ENCODE measurements at regions not wholly inside any gene's neighbourhood (a gene's known extent, or its start where the extent isn't known, plus 50 kb on each side); places are given as distances from the start of the nearest gene placed in this dataset.

DNA sequence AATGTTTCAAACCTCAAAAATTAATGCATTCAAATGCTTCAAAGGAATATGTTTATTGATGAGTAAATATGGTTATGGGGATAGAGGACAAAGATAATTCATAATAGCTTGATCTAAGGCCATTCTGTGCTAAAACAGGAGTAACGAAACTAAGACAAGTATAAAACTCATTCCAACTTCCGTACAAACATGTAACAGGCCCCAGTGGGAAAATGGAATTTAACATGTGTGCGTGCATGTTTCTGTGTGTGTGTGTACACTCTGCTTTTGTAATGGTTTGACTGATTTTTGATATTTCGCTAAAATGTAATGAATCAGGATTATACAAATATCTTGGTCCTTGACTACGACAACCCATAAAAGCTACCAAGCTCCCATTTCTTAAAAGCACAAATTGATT lies 91.0 kb downstream of the KLF12 start:
- no peak for DNase-seq (ENCODE audit: low spot score)

DNA sequence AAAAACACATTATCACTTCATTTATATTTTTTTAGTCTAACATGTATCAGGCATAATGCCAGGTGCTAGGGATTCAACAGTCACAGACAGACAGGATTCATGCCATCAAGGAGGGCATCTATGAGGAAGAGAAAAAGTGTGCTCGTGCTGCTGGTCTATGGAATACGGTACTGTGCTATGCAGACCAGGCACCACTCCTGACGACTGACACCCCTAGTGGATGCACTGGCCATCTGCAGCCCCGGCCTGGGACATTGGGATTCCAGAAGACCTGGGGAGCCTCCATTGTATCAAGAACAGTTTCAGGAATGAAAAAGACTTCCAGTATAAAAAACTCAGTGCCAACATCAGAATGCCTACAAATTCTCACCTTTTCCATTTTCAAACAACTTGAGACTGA lies 94.0 kb downstream of the KLF12 start:
- DNase-seq (ENCODE audit: low spot score) = peak; percentile 78

DNA sequence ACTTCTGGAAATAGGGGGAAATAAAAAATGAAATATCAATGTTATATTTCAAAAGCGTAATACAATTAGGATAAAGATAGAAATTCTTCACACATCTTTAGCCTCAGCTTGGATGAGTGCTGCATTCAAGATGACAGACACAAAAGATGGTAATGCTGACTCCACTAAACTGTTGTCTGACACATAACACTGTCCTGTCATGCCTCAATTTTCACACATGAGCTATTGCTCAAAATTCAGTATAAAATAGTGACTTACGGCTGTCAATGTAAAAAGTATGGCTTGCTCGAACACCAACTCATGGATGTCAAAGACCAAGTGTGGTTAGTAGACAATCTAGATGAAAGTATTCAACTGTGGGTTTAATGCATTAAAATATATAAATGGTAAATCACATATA lies 94.5 kb downstream of the KLF12 start:
- DNase-seq (ENCODE audit: low spot score) = no peak

DNA sequence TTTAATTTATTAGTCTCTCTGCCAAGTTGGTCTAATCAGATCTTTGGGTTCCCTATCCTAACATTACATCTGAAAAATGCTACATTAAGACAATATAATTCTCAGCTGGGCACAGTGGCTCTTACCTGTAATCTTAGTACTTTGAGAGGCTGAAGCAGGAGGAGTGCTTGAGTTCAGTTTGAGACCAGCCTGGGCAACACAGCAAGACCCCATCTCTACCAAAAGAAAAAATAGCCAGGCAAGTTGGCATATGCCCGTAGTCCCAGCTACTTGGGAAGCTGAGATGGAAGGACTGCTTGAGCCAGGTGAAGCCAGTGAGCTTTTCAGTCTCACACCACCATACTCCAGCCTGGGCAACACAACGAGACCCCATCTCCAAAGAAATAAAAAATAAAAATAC lies 95.0 kb downstream of the KLF12 start:
- no peak for DNase-seq (ENCODE audit: low spot score)

DNA sequence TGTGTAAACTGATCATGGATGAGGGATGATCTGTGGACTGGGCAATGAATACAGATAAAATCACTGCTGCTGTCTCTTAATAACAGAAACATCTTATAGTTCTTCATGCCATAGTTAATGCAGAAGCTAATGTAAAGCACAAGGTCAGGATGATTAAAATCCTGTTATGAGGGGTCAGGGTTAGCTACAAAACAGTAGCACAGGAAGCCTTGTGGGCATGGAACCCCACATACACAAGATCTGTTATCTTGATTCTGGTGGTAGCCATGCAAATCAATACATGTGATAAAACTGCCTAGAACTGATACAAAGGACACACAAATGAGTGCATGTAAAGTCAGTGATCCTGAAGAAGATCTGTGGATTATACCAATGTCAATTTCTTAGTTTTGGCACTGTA lies 96.4 kb downstream of the KLF12 start:
- no peak for DNase-seq (ENCODE audit: low spot score)

DNA sequence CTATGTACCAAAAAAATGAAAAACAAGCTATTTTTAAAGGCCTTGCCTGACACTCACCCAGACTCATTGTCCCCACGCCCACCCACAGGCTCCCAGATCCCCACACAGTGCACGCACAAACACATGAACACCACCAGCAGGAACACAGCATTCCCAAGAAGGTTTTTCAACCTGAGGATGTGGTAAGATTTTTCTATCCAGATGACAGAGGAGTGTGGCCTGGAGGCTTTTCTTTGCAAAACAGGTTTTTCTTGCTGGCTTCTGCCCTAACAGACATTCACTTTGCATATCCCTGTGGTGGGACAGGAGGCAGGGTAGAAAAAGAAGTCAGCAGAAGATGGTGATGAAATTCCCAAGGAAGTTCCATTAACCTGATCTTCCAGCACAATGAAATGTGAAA lies 97.8 kb downstream of the KLF12 start:
- no peak for DNase-seq (ENCODE audit: low spot score)

DNA sequence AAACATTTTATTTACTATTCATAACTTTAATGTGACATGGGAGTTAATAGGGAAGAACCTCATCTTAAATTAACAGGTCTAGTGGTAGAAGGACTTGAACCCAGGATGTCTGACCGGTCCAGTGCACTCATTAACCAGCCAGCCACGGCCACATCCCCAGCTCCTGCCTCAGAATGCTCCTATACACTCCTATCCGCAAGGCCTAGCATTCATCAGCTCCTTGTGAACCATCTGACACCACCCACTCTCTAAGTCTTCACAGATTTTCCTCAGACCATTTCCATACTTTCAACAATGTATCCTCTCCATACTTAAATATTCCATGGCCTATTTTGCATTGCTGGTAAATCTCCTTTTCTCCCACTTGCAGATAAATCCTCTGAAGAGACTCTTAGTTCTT lies 98.3 kb downstream of the KLF12 start:
- DNase-seq (ENCODE audit: low spot score) = no peak

DNA sequence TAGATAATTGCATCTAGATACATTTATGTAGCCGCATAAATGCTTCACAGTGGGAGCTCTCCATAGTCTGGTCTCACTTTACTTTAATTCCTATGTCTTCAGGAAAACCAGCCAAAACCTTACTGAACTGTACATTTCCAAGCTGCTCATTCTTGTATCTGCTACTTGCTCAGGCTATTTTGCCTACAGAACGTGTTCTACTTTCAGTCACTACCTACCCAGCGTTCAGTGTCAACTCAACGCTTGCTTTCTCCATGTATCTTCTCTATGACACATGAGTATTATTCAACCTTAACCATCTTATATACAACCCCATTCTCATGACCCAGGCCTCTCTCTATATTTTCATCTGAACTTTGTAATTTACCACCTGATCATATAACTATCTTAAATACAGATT lies 101.9 kb downstream of the KLF12 start:
- DNase-seq (ENCODE audit: low spot score) = no peak

DNA sequence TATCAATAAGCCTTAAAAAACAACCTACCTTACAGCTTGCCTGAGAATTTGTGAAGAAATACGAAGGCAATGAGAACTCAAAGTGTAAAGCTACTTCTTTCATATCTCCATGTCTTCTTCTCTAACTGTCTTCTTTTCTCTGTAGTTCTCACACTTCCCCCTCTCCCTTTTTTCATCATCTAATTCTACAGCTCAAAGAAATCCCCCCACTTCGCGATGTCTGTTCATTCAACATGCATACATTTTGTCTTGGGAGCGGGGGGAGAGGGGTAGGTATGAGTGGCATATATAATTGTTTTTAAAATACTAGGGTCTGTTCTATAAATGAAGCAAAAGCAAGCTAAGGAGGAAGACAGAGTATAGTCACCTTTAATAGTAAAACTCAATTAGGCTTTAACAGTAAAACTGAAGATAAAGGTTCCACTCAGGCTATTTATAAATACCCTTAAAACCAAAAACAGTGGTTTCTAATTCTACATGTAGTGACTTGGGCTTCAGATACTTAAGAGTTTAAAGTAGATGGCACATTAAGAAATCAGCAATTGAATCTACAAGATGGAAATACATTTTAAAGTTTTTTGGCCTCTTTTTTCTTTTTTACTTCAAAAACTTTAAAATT lies 106.9 kb downstream of the KLF12 start:
- no peak for DNase-seq (ENCODE audit: low spot score)

DNA sequence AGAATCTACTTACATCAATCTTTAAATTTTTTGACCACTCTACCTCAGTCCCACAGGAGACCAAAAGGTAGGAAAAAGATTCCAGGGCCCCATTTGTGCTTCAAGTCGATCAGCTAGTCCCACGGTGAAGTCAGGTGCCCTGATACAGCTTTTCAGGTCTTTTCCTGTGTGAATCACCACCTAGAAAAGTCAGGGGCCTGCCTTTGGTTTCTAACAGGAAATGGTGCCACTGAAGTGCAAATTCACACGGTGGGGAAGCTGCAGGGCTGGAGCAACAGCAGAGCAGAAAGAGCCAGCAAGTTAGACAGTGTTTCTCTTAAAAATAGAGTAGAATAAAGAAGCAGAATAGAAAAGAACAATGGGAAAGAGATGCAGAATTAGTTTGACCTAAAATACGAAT lies 107.5 kb downstream of the KLF12 start:
- no peak for DNase-seq (ENCODE audit: low spot score)

DNA sequence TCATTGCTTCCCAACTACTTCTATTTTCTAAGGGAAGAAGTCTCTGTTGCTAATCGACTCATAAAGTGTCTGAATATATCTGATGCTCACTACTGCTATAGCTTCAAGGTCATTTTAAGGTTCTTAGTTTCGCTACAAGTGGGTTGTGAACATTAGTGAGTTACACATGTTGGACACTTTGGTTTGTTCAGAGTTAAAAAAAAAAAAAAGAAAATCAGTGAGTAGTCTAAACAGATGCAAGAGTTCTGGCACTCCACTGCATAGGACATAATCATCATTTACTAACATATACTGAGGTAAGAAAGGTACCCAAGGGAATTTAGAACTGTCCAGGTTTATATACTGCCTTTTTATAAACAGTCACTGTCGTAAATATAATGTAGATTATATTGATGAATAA lies 108.8 kb downstream of the KLF12 start:
- DNase-seq (ENCODE audit: low spot score) = no peak

DNA sequence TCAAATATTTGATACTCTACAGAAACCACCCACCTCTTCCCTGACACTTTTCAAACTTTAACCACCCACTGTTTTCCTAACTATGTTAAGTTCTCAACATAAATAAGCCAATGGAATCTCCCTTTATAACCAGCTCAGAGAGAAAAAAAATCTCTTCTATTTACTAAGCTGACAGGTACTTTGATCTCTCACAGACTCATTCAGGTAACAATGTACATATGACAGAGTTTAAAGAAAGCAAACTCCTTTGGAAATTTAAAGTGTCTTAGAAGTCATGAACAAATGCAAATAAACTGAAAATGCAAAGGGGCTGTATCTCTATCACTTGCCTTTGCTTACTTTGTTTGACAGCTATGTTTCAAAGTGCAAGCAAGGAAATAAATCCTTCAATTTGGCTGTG lies 109.3 kb downstream of the KLF12 start:
- no peak for DNase-seq (ENCODE audit: low spot score)

DNA sequence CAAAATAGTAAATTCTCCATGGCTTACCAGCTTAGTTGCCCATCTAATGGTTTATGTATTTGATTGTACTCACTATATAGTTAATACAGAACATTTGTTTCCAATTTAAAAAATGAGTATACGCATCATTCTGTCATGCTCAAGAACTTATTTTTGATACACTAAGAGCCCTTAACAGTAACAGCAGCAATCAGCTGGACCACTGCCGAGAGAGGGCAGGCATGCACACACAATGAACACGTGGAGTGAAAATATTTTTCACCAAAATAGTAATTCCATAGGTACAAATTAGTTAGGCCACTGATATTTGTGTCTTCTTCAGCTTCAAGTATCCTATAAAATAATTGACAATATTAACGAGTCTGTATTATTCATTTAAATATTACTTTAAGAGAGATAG lies 109.9 kb downstream of the KLF12 start:
- no peak for DNase-seq (ENCODE audit: low spot score)

DNA sequence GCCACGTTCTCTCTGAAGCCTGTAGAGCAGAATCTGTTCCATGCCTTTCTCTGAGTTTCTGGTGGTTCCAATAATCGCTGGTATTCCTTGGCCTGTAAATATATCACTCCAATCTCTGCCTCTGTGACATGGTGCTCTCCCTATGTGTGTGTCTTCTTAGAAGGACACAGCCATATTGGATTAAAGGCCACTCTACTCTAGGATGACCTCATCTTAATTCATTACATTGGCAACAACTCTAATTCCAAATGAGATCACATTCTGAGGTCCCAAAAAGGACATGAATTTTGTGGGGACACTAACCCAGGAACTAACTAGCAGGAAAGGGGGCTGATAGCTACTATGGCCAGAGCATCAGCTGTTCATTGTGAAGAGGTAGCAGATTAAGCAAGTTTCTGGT lies 110.7 kb downstream of the KLF12 start:
- no peak for DNase-seq (ENCODE audit: low spot score)

DNA sequence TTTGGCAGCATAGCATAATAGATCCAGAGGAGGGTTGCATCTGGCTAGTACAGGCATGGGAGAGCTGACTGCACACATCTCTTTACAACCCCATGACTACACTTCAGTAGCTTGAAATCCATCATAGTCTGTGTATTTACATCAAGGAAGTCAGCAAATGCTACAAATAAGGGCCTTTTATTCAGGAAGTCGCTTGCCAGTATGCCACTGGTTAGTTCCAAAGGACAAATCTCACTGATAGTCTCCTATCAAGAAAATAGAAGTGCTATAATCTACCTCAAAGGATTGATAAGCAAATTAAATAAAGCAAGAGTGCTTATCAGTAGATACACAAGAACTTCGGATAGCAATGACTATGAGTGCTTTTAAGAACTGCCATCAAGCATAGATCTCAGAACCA lies 112.7 kb downstream of the KLF12 start:
- no peak for DNase-seq (ENCODE audit: low spot score)

DNA sequence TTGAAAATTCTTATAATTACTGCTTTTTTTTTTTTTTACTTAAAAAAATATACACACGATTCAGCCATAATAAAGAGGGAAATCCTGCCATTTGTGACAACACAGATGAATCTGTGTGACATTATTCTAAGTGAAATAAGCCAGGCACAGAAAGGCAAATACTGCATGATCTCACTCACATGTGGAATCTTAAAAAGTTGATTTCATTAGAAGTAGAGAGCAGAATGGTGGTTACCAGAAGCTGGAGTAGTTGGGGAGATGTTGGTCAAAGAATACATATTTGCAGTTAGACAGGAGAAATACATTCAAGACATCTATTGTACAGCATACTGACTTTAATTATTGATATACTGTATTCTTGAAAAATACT lies 116.2 kb downstream of the KLF12 start:
- no peak for DNase-seq (ENCODE audit: low spot score)

DNA sequence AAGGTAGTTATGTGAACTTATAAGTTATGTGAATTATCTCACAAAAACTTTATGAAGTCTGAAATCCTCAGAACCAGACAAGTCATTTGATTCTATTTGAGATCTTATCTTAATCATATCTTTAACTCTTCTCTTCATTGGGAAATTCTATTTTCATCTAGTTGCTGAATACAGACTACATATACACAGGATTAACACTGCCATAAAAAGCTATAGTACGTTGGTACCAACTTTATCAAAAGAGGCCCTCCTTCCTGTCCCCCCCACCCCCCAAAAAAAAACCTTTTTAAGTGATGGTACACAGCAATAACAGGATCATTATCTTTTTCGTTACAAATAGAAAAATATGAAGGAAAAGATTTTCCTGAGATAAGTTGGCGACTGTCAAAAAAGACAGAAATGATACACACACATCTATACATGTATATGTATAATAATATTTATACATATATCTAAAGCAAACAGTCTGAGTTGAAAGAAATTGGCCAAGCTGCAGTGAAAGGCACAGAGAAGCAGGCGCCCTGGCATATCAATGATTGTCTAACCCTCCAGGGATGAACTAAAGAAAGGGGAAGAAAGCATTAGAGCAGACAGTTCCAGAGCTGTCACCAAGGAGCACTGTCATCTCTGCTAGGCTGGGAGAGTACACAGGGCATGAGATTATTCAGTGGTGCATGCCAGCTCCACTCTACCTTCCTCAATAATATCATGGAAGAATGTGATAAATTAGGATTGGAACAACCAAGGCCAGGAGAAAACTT lies 116.7 kb downstream of the KLF12 start:
- DNase-seq (ENCODE audit: low spot score) = no peak

DNA sequence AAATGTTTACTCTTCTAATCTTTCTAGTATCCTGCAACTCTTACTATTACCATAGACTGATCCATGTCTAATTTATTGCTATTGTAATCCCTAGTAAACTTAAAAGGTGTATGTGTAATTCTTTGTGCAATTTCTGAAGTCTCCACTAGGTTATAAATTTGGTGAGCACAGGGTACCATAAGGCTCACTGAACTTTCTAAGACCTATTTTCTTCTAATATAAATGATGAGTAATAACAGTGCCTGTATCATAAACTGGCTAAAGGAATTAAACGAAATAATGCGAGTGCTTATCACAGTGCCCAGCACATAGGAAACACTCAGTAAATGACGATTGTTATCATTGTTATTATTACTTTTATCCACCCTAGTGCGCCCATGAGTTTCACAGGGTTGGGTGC lies 119.1 kb downstream of the KLF12 start:
- no peak for DNase-seq (ENCODE audit: low spot score)

DNA sequence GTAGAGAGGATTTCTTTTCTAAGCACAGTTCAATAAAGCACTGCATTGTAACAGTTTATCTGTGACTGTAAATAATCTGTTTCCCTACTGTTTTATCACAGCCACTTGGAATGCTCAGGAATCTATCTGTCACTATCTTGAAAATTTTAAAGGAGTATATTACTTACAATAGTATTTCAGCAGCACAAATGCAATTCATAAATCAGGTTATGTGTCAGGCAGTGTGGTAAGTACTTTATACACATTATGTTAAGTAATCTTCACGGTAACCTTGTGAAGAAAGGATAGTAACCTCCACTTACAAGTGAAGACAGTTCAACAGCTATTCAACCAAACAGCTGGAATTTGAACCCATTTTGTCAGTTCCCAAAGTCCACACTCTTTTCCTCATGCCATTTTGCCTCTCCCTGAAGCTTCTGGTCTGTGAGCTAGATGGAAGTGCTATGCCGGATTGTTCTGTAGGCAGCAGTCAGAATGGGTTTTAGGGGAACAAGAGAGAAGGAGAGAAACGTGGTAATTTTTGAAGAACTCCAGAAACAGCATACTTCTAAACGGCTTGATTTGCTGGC lies 125.0 kb downstream of the KLF12 start:
- DNase-seq (ENCODE audit: low spot score) = no peak

DNA sequence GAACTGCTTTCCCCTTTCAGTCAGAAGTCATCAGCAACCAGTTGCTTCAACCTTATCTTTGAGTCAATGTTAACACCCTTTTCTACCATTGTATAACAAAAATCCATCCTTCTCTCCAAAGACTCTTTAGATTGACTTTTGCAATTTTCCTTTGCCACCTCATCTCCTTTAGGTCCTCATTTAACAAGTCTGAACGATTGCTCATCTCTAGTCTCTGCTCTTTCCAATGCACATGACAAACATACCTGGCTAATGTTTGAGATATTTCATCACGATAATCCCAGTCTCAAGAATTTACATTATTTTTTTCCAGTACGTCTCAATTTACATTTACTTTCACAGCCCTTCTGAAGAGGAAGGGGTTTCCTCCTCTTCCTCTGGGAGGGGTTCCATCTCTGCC lies 127.5 kb downstream of the KLF12 start:
- DNase-seq (ENCODE audit: low spot score) = no peak

DNA sequence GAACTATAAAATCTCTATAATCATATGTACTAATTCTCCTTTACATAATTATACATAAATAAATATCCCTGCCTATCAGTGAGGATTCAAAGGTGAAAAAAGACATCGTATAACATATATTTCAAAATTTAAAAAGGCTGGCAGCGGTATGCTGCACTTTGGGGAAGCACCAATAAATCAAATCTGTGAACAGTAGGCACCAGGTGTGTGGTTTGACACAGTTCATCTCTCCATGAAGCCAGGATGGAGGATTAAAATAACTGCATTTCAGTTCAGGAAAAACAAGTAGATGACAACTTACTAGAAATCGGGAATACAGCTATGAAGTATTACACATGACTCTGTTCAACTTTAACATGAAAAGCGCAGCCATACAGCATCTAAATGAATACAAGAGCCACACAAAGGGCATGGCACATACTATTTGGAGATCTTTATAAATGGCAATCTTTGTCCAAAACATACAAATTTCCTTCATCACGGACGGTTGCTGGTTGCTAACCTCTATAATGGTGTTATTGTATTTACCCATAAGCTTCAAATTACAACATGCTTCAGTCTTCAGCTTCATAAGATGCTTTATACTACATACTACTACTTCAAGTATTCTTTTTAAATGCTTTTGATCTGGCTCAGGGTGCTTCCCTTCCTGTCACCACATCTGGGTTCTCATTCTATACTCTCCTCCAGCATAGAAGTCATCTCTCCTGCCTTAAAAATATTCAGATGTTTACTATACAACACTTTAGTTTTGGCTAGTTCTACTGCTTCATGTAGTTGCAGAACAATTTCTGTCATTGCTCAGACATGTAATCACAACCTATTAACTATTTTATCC lies 128.7 kb downstream of the KLF12 start:
- DNase-seq (ENCODE audit: low spot score) = no peak

DNA sequence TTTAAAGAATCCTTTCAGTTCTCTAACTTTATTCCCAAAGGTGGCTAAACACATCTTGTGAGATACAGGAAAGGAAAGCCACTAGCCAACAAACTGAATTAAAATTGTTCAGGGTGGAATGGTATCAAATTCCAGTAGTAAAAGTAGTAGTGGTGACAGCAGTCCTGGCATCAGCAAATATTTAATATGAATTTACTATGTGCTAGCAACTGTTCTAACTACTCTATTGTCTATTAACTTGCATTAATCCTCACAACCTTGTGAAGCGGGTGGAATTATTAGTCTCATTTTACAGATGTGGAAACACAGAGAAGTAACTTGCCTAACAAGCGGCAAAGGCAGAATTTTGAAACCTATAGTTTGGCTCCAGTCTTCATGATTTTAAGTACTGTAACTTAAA lies 130.1 kb downstream of the KLF12 start:
- no peak for DNase-seq (ENCODE audit: low spot score)

DNA sequence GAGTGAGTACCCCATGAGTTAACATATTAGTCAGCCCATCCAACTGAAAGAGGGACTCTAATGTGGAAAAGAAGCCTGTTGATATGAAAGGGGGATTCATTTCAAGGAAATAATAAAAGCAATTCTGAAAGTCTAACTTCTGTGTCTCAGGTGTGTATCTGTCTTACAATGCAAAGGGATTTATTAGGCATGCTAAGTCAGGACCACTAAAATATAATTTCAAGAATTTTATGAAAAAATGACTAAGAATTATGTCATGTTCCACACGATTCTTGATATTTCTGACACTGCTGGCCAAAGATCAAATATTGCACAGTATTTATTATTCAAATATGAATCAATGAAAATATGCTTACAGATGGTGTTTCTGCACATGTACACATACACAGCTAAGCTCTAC lies 130.8 kb downstream of the KLF12 start:
- no peak for DNase-seq (ENCODE audit: low spot score)
